ENCODE measurements at regions not wholly inside any gene's neighbourhood (a gene's known extent, or its start where the extent isn't known, plus 50 kb on each side); places are given as distances from the start of the nearest gene placed in this dataset.

- ChIA-PET POLR2A (no interaction called here), CTCF (no interaction called here)
- H3K4me3 ChIP-seq (ENCODE audit: control insufficient read depth in 1 of 7, extremely low read depth in 1 of 7, insufficient read depth in 4 of 7, low read depth in 2 of 7, low read length in 6 of 7) = no peak overlapping the region
- no peaks in the 10 kb centered on the region for H3K4me1 ChIP-seq (ENCODE audit: control extremely low read depth in 1 of 4, control insufficient read depth in 4 of 4, insufficient read depth in 4 of 4, low read length in 3 of 4)
- no peaks in the 10 kb centered on the region for H3K9me3 ChIP-seq (ENCODE audit: control extremely low read depth in 1 of 5, control insufficient read depth in 4 of 5, insufficient read depth in 2 of 5, low read depth in 1 of 5, low read length in 4 of 5)
- no peak overlapping the region for H3K27ac ChIP-seq (ENCODE audit: insufficient read depth in 1 of 2, low read depth in 1 of 2, low read length in 2 of 2, poor library complexity in 1 of 2, severe bottlenecking in 2 of 2)
- 93% methylated on average over 2 of the region's 5 CpGs for WGBS (ENCODE audit: insufficient coverage)
- H3K27me3 ChIP-seq (replicated peaks in 2 of 5; ENCODE audit: control insufficient read depth in 4 of 5, insufficient read depth in 5 of 5, low read length in 4 of 5) = peaks cover 0 to 23% (median 4%) of the 10 kb centered on the region in 5 experiments
- DNase-seq = no peak
- no peaks in the 10 kb centered on the region for H3K36me3 ChIP-seq (ENCODE audit: control insufficient read depth in 4 of 4, insufficient read depth in 4 of 4, low read length in 3 of 4)
Observed at GRCh38 chr10:29237786-29238185, 51.1 kb upstream of the LYZL1 start.

GRCh38 chr10:29238523-29239135, 50.2 kb upstream of the LYZL1 start:
- H3K27me3 ChIP-seq (replicated peaks in 2 of 5; ENCODE audit: control insufficient read depth in 4 of 5, insufficient read depth in 5 of 5, low read length in 4 of 5) = peaks cover 0 to 24% (median 4%) of the 10 kb centered on the region in 5 experiments
- H3K4me3 ChIP-seq (ENCODE audit: control insufficient read depth in 1 of 7, extremely low read depth in 1 of 7, insufficient read depth in 4 of 7, low read depth in 2 of 7, low read length in 6 of 7) = no peak overlapping the region
- no CpG with 5 or more reads among the region's 3 CpGs for WGBS (ENCODE audit: insufficient coverage)
- H3K9me3 ChIP-seq (ENCODE audit: control extremely low read depth in 1 of 5, control insufficient read depth in 4 of 5, insufficient read depth in 2 of 5, low read depth in 1 of 5, low read length in 4 of 5) = no peaks in the 10 kb centered on the region
- no peak overlapping the region for H3K27ac ChIP-seq (ENCODE audit: insufficient read depth in 1 of 2, low read depth in 1 of 2, low read length in 2 of 2, poor library complexity in 1 of 2, severe bottlenecking in 2 of 2)
- POLR2A ChIA-PET = interaction anchor here (0.6 kb wide), 1 partner anchor 28 kb away, joined by 3 read pairs; no protein-coding TSS in a partner anchor
- no peaks in the 10 kb centered on the region for H3K4me1 ChIP-seq (ENCODE audit: control extremely low read depth in 1 of 4, control insufficient read depth in 4 of 4, insufficient read depth in 4 of 4, low read length in 3 of 4)
- no peak for DNase-seq
- H3K36me3 ChIP-seq (ENCODE audit: control insufficient read depth in 4 of 4, insufficient read depth in 4 of 4, low read length in 3 of 4) = no peaks in the 10 kb centered on the region
- CTCF ChIA-PET = interaction anchor here (1.4 kb wide), 1 partner anchor 112 kb away, joined by 4 read pairs; no protein-coding TSS in a partner anchor
